ENCODE measurements at regions not wholly inside any gene's neighbourhood (a gene's known extent, or its start where the extent isn't known, plus 50 kb on each side); places are given as distances from the start of the nearest gene placed in this dataset.

DNA sequence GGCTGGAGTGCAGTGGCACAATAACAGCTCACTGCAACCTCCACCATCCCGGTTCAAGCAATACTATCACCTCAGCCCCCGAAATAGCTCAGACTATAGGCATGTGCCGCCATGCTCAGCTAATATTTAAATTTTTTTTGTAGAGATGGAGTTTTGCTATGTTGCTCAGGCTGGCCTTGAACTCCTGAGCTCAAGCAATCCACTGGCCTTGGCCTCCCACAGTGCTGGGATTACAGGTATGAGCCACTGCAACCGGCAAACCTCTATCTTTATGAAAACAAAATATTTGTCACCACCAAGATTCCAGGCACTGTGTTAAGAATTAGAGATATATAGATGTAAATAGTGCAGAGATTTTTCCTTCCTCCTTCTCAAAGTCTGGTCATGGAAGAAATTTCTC is 232.5 kb downstream of the ANKRD50 start:
- DNase-seq (ENCODE audit: low read depth in 3 of 3, low spot score in 2 of 3), result no peak

DNA sequence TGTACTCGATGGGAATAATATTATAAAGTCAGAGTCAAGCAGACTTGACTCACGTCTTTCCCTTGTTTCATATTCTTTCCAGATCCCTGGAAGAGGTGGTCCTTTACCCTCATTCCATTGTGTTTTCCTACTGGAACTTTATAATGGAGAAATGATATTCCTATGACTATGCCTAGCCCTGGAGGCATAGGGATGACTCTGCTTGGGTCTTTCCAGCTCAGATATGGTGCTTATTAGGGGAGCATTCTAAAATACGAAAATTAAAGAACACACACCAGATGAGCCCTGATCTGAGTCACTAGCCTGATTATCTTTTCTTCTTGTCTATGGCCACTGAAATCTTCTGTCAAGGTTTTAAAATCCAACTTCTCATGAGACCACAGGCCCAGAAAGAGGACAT is 231.4 kb downstream of the ANKRD50 start:
- DNase-seq (ENCODE audit: low read depth in 3 of 3, low spot score in 2 of 3), result no peak

DNA sequence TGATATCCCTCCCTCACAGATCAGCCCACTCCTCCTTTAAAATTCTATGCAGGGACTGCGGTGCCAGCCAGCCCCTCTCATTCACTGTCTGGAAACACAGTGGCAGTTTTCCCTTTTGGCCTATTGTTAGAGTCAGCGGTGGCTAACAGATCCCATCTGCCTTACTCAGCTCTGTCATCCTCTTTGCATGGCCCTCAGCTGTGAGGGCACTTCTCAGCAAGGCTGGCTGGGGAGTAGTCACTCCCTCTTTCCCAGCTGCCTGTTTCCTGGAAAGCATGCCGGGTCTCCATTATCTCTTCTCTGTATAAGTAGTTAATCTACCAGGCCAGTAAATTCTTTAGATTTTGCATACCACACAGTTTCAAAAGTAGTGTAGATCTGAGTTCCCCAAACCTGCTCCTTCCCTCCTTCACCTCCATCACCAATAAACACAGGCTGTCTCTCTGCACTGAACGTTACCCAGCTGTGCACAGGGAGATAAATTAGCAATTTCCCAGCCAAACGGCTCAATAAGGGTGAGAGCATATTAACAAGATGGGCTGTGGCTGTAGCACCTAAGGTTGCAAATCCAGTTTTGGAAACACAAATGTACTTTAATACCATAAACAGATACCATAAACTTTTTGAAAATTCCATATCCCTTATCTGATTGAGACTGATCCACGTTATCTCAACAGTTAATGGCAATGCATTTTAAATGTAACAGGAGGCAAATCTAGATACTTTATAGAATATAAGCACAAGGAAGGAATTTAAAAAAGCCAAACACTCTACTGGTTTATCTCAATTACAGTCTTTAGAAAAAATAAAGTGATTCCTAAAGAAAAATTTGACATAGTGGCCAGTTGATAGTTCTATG is 229.3 kb downstream of the ANKRD50 start:
- DNase-seq (ENCODE audit: low read depth in 3 of 3, low spot score in 2 of 3), result no peak

DNA sequence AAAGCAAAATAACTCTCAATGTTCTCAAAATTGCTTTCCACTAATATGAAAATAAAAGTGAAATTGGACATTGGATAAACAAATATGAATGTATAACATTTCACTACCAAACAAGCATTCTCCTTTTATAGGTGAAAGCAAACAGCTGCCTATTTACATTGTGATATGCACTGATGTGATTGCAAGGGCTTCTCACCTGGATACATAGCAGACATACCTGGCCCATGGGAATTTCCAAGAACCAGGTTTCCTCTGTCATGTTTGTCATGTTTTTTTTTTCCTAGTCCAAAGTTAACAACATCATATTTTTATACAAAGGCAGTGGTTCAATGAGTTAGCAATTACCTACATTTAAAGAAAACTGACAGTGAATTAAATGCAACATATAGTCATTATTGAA is 228.5 kb downstream of the ANKRD50 start:
- no peak for DNase-seq (ENCODE audit: low read depth in 3 of 3, low spot score in 2 of 3)

DNA sequence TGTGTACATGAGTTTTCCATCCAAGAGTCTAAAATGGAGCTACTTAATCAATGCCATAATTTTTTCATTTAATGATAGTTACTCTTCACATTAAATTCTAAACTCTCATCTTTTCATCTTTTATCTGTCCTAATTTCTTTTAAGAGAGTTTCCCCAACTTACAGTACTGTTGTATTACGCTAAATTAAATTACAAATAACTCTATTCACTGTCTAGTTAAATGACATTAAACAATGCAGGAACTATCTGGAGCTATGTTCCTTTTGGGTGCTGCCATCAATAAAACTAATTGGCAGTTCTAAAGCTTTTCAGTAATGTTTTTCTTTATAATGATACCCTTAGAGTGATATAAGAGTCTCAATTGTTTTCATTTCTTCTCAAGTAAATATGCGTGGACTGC is 227.6 kb downstream of the ANKRD50 start:
- DNase-seq (ENCODE audit: low read depth in 3 of 3, low spot score in 2 of 3), result no peak

DNA sequence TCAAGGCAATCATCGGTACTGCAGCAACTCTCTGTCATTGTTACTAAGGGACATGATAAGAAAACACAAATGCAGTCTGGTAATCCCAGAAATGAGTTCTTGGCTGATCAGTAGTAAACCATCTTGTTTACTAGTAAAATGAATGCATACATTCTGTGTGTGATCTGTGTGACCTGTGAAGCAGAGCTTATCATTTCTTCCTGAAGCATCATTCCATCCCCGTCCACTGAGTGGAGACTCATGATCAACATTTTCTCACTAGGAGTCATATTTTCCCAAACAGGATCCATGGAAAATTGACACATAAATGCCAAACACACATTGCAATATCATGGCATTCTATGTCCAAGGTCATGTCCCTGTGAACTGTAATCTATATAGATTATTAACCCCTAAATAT is 226.1 kb downstream of the ANKRD50 start:
- no peak for DNase-seq (ENCODE audit: low read depth in 3 of 3, low spot score in 2 of 3)

DNA sequence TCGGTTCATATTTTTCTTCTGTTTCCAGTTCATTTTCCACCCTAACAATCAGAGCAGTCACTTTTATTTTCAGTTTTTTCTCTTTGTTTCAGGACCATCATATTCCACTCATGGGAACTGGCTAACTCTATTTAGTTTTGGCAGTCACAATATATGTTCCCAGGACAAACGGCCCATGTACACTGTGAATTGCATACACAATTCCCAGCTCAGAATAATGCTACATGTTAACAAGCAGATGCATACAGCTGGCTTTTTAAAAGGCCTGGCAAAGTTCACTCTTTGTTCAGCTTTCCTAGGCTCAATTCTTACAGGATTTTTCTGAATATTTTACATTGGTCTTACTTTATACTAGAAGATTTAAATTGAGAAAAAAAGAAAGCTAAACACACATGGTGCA is 224.9 kb downstream of the ANKRD50 start:
- no peak for DNase-seq (ENCODE audit: low read depth in 3 of 3, low spot score in 2 of 3)

DNA sequence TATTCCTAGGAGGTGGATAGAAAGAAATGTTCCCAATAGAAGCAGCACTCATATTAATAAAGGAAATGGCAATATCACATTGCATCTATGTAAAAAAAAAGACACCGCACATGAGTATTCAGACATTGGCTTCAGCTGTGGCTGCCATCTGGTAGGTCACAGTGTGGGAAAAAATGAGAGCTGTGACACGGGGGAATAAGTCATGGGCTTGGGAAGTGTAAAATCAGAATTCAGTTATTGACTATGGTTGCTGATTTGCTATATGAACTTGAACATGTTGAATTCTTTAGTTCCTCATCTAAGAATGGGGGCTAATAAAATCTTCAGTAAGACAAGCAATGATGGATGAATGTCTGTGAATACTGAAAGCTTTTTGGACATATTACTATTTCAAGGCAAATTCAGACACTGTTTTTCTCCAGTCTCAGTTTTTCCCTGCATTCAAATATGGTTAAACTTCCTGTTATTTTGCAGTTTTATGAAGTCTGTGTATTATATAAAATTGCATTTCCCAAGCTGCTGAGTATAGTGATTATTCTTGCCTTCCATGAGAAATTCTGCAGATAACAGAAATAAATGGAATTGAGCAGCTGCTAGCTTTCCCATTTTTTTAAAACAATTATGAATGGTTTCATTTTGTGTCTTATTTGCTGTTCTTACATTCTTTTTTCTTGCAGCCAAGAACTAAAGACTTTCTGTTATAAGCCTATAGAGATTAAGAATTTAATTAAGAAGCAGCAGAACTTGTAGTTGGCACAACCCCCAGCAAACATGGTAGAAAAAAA is 221.0 kb downstream of the ANKRD50 start:
- no peak for DNase-seq (ENCODE audit: low read depth in 3 of 3, low spot score in 2 of 3)

DNA sequence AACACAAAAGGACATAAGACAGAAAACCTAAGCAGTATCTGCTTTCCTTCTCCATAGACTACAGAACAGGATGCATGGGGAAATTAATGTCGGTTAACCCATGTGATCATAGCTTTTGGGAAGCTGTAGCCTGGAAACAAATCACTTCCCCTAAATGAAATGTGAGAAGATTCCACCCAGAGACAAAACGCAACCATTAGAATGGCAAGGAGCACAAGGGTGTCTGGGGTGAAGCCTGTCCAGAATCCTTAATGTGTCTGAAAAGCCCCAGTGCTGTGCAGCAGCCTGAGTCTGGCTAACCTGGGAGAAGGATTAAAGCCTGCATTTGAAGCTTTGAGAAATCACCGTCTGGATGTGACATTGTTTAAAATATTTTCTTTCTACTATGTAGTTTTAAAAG is 213.3 kb downstream of the ANKRD50 start:
- no peak for DNase-seq (ENCODE audit: low read depth in 3 of 3, low spot score in 2 of 3)

DNA sequence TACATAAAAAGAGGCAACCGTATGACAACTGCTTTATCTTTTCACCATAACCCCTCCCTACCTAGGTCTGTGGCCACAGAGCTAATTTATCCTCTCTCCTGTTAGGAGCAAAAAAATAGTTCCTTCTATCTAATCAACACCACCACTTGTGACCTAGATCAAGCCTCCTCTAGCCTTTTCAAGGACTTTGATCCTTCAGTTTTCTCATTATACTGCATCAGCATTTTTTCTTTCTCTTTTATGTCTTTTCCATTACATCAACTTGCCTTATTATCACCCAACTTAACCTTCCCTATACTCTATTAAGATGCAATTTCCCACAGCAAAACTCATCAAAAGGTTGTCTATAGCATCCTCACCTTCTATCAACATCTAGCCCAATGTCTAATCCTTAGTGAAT is 211.0 kb downstream of the ANKRD50 start:
- DNase-seq (ENCODE audit: low read depth in 3 of 3, low spot score in 2 of 3), result no peak

DNA sequence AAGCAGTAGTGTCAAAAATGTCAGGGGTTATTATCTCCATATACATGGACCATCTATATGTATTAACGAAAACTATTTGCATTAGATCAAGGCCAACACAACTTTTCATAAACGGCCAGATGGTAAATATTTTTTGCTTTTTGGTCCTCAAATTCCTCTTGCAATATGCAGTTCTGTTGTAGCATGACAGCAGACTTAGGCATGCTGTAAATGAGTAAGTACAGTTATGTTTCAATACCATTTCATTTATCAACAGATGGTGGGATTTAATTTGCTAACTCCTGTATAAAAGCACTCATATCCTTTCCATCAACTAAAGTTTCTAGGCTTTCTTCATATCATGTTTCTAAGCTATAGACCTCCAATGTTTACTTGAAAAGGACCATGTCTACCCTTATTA is 208.1 kb downstream of the ANKRD50 start:
- DNase-seq (ENCODE audit: low read depth in 3 of 3, low spot score in 2 of 3), result no peak

DNA sequence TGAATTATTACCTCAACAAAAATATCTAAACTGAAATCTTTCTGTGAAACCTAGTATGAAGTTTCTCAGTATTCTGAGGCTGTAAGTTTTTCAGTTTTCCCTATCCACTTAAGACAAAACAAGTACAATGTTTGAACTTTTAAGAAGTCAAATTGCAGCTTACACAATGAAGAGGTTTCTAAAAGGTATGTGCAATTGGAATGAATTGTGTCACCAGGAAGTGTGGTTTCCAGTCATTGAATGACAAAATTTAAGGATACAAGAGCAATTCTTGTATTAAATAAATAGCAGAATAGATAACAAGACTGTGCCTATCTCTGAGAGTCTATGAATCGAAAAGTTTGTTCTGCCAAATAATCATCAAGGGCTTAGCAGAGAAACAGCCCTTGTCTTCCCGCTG is 207.3 kb downstream of the ANKRD50 start:
- DNase-seq (ENCODE audit: low read depth in 3 of 3, low spot score in 2 of 3), result no peak

DNA sequence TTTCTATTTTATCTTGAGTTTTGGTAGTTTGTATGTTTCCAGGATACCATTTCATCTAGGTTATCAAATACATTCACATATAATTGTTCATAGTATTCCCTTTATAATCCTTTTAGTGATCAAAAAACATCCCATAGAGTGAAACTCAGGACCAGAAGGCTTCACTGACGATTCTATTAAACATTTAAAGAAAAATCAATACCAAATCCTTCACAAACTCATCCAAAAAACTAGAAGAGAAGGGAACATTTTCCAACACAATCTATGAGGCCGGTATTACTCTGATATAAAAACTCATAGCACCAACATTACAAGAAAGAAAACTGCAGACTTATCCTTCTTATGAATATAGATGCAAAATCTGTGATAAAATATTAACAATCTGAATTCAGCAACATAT is 203.4 kb downstream of the ANKRD50 start:
- DNase-seq (ENCODE audit: low read depth in 3 of 3, low spot score in 2 of 3), result no peak

DNA sequence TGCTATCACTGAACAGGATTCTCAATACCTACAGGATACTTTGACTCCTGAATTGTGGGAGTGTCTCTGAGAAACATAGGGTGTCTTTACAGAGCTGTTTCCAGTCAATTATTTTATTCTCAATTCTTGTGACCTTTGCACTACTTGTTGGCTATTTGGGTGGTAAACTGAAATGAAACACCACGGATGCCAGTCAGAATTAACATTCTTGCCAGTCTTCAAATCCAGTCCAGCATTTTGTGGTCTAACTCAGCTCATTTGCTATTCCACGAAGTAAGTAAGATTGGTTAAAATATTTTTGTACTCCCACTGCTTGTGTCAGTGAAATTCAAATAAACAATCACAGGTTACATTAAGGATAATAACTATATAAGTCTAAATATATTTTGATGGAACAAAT is 197.9 kb downstream of the ANKRD50 start:
- no peak for DNase-seq (ENCODE audit: low read depth in 3 of 3, low spot score in 2 of 3)

DNA sequence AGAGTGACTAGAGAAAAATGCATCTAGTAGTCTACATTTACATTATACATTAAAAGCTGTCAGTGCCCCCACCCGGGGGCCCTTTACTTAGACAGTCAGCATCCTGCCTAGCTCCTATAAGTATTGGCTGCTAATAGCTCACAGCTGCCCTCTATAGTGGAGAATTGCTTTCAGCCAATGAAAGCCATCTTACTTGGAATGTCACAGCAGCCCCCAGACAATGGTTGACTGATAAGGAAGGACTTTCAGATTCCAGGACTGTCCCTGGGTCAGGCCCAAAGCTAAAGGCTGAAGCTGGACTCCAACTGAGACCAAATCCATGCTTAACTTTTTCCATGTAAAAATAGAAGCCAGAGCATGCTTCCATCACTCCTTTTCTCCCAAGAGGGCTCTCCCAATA is 196.9 kb downstream of the ANKRD50 start:
- DNase-seq (ENCODE audit: low read depth in 3 of 3, low spot score in 2 of 3), result no peak

DNA sequence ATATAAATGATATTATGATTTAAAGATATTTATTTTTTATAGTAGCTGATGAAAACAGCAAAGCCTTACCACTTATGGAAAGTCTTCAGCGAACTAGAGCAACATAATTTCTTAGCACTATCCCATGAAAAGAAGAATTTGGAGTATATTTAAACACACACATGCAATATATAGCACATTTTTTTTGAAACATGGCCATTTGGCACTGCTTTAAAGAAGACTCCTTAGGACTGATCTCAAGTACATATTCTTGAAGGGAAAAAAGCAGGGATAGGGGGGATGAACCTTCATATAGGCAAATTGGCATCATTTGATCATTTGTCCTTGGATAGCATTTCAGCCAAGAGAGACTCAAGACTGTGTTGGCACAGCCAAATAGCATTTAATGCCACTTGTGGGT is 193.3 kb downstream of the ANKRD50 start:
- no peak for DNase-seq (ENCODE audit: low read depth in 3 of 3, low spot score in 2 of 3)

DNA sequence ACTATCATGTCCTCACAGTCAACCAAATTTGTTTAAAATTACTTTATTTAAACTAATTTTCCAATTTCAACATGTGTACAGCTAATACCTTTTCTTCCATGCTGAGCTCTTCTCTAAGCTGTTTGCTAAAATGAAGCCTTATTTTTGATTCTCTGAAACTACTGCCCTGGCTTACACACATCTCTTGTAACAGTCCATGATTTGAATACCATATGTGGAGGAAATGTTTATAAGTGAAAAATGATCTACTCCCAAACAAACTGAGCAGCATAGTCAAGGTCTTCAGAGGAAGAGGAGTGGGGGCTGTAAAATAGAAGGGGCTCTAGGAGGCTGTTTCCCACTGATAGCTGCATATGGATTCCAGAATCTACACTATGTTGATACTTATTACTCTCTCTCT is 188.7 kb downstream of the ANKRD50 start:
- DNase-seq (ENCODE audit: low read depth in 3 of 3, low spot score in 2 of 3), result no peak

DNA sequence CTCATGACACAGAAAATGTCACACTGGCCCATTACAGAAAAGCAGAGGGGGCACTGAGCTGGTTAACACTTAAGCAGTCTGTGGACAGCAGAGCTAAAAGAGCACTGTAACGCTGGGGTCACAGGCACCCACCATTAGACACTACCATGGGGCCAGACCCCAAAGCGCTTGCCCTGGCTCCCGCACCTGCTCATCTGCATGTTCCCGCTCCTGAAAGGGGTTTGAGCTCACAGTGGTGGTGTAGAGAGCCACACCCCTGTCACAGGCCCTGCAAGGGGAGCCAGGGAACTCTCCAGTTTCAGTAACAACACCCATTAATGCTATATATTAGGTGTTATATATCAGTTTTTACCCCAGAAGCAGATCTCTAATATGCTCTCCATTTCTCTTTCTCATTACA is 187.0 kb downstream of the ANKRD50 start:
- DNase-seq (ENCODE audit: low read depth in 3 of 3, low spot score in 2 of 3), result no peak

DNA sequence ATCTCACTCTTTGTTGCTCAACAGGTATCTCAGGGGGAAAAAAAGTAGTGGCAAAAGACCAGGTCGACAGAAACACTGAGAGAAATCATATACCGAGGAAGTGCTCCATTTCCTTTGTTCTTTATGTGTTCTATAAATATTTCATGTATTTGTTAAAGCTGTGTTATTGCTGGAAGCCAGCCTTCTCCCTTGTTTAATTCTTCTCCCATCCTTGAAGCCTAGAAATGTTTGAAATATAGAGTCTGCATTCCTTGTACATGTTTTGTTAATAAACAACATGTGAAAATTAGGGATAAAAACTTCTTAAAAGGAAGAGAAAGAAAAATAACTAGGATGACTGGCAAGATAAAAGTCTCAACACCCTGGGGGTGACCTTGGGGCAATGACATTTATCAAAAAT is 186.2 kb downstream of the ANKRD50 start:
- peak; percentile 15 to 29 (median 21) for DNase-seq (ENCODE audit: low read depth in 3 of 3, low spot score in 2 of 3)

DNA sequence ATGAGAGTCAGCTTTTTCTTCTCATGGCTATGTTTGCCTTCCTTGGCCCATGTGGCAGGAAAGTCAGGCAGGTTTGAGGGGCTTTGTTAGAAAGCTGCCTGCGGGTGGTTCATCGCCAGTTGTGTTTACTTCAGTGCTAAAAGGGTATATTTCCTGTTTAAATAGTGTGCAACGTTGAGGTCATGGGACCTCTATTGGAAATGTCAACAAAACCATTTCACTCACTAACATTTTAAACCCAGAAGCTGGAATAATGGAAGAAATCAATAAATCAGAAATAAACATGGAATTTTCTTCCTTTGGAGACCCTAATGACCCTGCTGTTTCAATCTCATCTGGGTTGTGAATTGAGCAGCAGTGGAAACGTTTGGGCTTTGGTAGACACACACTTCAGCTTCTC is 185.8 kb downstream of the ANKRD50 start:
- peak; percentile 2 to 18 (median 8) for DNase-seq (ENCODE audit: low read depth in 3 of 3, low spot score in 2 of 3)

DNA sequence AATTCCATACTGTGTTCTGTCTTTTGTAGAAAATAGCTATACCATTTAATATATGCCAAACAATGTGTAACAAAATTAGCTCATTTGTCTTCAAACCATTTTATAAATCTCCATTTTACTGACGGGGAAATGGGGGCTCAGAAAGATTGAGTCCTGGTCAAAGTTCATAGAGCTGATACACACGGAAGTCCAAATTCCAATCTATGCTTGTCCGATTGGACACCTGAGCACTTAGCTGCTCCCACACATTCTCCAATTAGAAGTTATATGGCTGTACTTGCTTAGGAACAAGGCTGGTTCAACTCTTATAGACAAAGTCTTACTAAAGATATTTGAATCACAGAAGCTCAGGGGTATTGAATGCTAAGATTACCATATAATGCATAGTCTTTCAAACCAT is 185.2 kb downstream of the ANKRD50 start:
- no peak for DNase-seq (ENCODE audit: low read depth in 3 of 3, low spot score in 2 of 3)

DNA sequence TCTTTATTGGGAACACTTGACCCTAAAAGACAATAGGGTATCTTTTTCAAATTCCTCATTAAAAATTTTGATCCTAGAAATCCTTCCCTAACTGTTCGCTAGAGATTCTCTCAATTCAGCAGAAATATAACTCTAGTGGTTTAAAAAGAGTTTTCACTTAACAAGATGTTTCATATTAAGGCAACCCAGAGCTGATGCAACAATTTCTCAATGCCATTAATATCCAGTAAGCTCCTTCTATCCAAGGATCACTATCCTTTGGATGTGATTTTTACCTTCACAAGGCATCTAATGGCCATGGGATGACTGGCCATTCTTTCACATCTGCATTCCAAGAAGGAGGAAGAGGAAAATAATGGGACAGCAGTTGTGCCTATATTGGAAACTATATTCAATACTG is 183.4 kb downstream of the ANKRD50 start:
- no peak for DNase-seq (ENCODE audit: low read depth in 3 of 3, low spot score in 2 of 3)

All from right renal cortex interstitium (tissue), 3 donors.